DND-41 (cell line): ENCODE measurements at regions not wholly inside any gene's neighbourhood (a gene's known extent, or its start where the extent isn't known, plus 50 kb on each side); places are given as distances from the start of the nearest gene placed in this dataset.

ENCODE experiments used
- ATAC-seq: fragments of 200-7000 bp; cut with Tn5 transposase; 3 replicates; pipeline ENCODE4 v1.9.1; 2021; ENCODE audit warnings: low read depth; ENCODE audit not compliant: insufficient read depth
- DNase-seq: peaks from one replicate; pipeline ENCODE4 v3.0.0-alpha.2; 2020
- H2AFZ ChIP-seq: 2 replicates; pipeline ENCODE4 v1.6.0; 2012; ENCODE audit warnings: low read depth, low read length
- H3K27ac ChIP-seq: 2 replicates; pipeline ENCODE4 v1.5.1; 2012; ENCODE audit warnings: low read length, inconsistent platforms
- H3K27me3 ChIP-seq: fragments of 200-600 bp; sonication (generic); 2 replicates; pipeline ENCODE4 v1.6.0; 2012; ENCODE audit warnings: low read length, mild to moderate bottlenecking, inconsistent platforms; ENCODE audit not compliant: insufficient read depth, poor library complexity
- H3K36me3 ChIP-seq: 2 replicates; pipeline ENCODE4 v1.5.1; 2012; ENCODE audit warnings: low read length, inconsistent platforms; ENCODE audit not compliant: insufficient read depth
- H3K4me1 ChIP-seq: 2 replicates; pipeline ENCODE4 v1.5.1; 2012; ENCODE audit warnings: mild to moderate bottlenecking, low read length; ENCODE audit not compliant: insufficient read depth
- H3K4me2 ChIP-seq: 2 replicates; pipeline ENCODE4 v1.6.0; 2012; ENCODE audit warnings: mild to moderate bottlenecking, moderate library complexity, low read length, inconsistent platforms; ENCODE audit not compliant: insufficient read depth
- H3K4me3 ChIP-seq, 2 experiments: fragments of 200-600 bp in 1 of 2; shearing (Covaris generic) in 1 of 2; 2 replicates each; pipeline ENCODE4 v1.5.1; 2012 to 2016; ENCODE audit warnings: inconsistent platforms in 2 of 2, low read length in 2 of 2, mild to moderate bottlenecking in 2 of 2, low read depth in 1 of 2, moderate library complexity in 1 of 2
- H3K79me2 ChIP-seq: 2 replicates; pipeline ENCODE4 v1.6.0; 2012; ENCODE audit warnings: low read length, inconsistent platforms; ENCODE audit not compliant: insufficient read depth
- H3K9ac ChIP-seq: 2 replicates; pipeline ENCODE4 v1.6.0; 2012; ENCODE audit warnings: low read depth, mild to moderate bottlenecking, inconsistent platforms, low read length, moderate library complexity
- H3K9me3 ChIP-seq: 2 replicates; pipeline ENCODE4 v1.5.1; 2012; ENCODE audit warnings: low read length, moderate library complexity, mild to moderate bottlenecking, inconsistent platforms; ENCODE audit not compliant: insufficient read depth, severe bottlenecking
- H4K20me1 ChIP-seq: 2 replicates; pipeline ENCODE4 v1.6.0; 2012; ENCODE audit warnings: low read length; ENCODE audit not compliant: insufficient read depth
- EZH2 ChIP-seq: IDR thresholded peaks from 3 replicates; pipeline ENCODE4 v1.6.1; 2012; ENCODE audit warnings: borderline replicate concordance, low read depth, mild to moderate bottlenecking, moderate library complexity, low read length, inconsistent platforms; ENCODE audit not compliant: severe bottlenecking
- TF ChIP-seq, protein P1 (sequence below): IDR thresholded peaks from 2 replicates; pipeline ENCODE4 v1.5.1; 2012; ENCODE audit warnings: borderline replicate concordance, low read length, moderate library complexity, mild to moderate bottlenecking; ENCODE audit not compliant: poor library complexity, severe bottlenecking; ENCODE audit errors: extremely low read depth

DNA sequence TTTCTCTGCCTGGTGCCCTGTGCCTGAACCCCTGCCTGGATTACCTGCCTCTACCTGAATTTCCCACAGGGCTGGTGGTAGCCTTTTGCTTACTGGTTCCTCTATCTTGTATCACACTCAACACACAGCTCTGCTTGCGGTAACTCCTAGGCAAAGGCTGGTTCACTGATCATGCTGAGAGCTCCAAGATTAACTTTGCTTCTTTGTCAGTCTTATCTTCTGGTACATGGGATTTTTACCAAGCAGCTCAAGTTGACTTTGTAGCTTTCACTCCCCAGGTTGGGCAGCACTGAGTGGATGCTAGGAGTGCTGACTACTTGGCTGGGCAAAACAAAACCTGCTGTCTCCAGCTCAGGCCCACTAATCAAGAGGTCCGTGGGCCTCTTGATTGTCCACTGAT lies 145.9 kb upstream of the GLRA1 start:
- no peak overlapping the region for H3K4me2 ChIP-seq
- ATAC-seq (no peak), DNase-seq (no peak)
- no peak overlapping the region for H3K27ac ChIP-seq
- peaks cover 10% of the 10 kb centered on the region for H3K27me3 ChIP-seq
- H3K9me3 ChIP-seq = no peaks in the 10 kb centered on the region
- TF ChIP-seq, protein P1, sequence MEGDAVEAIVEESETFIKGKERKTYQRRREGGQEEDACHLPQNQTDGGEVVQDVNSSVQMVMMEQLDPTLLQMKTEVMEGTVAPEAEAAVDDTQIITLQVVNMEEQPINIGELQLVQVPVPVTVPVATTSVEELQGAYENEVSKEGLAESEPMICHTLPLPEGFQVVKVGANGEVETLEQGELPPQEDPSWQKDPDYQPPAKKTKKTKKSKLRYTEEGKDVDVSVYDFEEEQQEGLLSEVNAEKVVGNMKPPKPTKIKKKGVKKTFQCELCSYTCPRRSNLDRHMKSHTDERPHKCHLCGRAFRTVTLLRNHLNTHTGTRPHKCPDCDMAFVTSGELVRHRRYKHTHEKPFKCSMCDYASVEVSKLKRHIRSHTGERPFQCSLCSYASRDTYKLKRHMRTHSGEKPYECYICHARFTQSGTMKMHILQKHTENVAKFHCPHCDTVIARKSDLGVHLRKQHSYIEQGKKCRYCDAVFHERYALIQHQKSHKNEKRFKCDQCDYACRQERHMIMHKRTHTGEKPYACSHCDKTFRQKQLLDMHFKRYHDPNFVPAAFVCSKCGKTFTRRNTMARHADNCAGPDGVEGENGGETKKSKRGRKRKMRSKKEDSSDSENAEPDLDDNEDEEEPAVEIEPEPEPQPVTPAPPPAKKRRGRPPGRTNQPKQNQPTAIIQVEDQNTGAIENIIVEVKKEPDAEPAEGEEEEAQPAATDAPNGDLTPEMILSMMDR = no peak
- TF ChIP-seq EZH2 = no peak
- H3K79me2 ChIP-seq = no peaks in the 10 kb centered on the region
- no peak overlapping the region for H3K9ac ChIP-seq
- H3K4me1 ChIP-seq = no peaks in the 10 kb centered on the region
- H2AFZ ChIP-seq = no peak overlapping the region
- H3K36me3 ChIP-seq = no peaks in the 10 kb centered on the region
- H3K4me3 ChIP-seq = no peak overlapping the region
- H4K20me1 ChIP-seq = no peaks in the 10 kb centered on the region

DNA sequence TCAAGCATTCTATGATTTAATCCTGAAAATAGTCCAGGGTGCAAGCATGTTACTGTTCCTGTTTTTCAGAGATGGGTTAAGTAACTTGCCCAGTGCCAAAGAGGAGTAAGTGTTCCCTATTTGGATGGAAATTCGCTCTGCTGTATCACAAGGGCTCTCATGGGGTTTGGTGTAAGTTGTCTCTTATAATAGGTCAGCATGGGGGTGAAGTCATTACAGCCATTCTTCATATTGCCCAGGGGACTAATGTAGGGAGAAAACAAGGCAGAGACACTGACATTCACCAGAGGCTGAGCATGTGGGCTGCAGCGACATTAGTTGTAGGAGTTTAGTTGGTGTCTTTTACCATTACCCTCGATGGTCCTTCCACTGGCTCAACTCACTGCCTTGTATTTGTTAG lies 142.1 kb upstream of the GLRA1 start:
- H3K9ac ChIP-seq = no peak overlapping the region
- H3K4me1 ChIP-seq = no peaks in the 10 kb centered on the region
- TF ChIP-seq, protein P1 = no peak
- ATAC-seq = no peak
- H3K9me3 ChIP-seq = no peaks in the 10 kb centered on the region
- H3K27me3 ChIP-seq = peaks cover 10% of the 10 kb centered on the region
- no peak overlapping the region for H3K4me3 ChIP-seq
- H2AFZ ChIP-seq = no peak overlapping the region
- no peak overlapping the region for H3K27ac ChIP-seq
- H3K4me2 ChIP-seq = no peak overlapping the region
- no peak for DNase-seq
- H3K79me2 ChIP-seq = no peaks in the 10 kb centered on the region
- no peaks in the 10 kb centered on the region for H3K36me3 ChIP-seq
- no peaks in the 10 kb centered on the region for H4K20me1 ChIP-seq

DNA sequence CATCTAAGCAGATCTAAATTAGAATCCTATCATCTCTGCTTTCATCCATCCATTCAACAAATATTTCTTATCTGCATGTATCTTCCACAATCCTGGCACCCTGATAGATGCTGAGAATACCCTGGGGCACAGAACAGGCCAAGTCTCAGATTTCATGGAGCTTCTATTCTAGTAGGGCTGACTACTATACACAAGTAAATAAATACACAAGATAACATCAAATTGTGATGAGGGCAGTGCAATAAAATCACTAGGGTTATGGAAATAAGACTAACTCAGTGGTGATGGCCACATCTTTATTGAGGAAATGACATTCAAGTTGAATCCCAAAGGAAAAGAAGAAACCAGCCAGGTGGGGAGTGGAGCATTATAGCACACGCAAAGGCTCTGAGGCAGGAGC lies 138.4 kb upstream of the GLRA1 start:
- Histone ChIP-seq H3K36me3 (no peaks in the 10 kb centered on the region), H3K4me2 (no peak overlapping the region), H3K4me1 (no peaks in the 10 kb centered on the region), H3K79me2 (no peaks in the 10 kb centered on the region), H4K20me1 (no peaks in the 10 kb centered on the region), H3K9me3 (no peaks in the 10 kb centered on the region), H3K27ac (no peak overlapping the region), H3K9ac (no peak overlapping the region), H3K27me3 (peaks cover 11% of the 10 kb centered on the region), H2AFZ (no peak overlapping the region), H3K4me3 (no peak overlapping the region)
- ATAC-seq (no peak), DNase-seq (no peak)
- TF ChIP-seq, protein P1 = no peak
- TF ChIP-seq EZH2 = no peak

DNA sequence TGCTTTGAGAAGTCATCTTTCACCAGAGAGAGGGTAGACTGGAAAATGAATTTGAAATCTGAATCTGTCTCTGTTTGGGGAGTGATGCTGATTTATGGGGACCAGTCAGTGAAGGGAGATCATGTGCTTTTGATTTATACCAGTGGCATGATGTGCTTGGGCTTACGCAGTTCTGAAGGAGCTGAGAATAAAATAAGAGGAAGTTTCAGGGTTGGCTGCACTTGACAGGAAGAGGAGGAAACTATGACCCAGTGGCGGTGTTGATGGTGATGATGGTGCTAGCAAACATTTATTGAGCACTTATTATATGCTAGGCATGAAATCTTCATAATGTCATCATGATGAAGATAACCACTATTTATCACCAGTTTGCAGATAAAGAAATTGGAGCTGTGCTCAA lies 136.4 kb upstream of the GLRA1 start:
- Histone ChIP-seq H3K27ac (no peak overlapping the region), H3K4me3 (no peak overlapping the region), H3K27me3 (peaks cover 7% of the 10 kb centered on the region), H3K9me3 (no peaks in the 10 kb centered on the region), H3K9ac (no peak overlapping the region), H3K36me3 (no peaks in the 10 kb centered on the region), H3K4me1 (no peaks in the 10 kb centered on the region), H3K79me2 (no peaks in the 10 kb centered on the region), H4K20me1 (no peaks in the 10 kb centered on the region), H3K4me2 (no peak overlapping the region), H2AFZ (no peak overlapping the region)
- TF ChIP-seq EZH2 = no peak
- TF ChIP-seq, protein P1 = no peak
- no peak for ATAC-seq
- DNase-seq = no peak
